ENCODE measurements at regions not wholly inside any gene's neighbourhood (a gene's known extent, or its start where the extent isn't known, plus 50 kb on each side); places are given as distances from the start of the nearest gene placed in this dataset.
"Not testable (repeated sequence)": the region's sequence is repeated elsewhere in the genome, so short reads cannot be mapped to it uniquely, and the experiment has no call there.

GRCh38 chr1:182259229-182259872 lies 132.2 kb downstream of the GLUL start:
- peak; percentile 20 for DNase-seq

- DNase-seq = no peak
Measured at GRCh38 chr1:182257369-182258063, 134.1 kb downstream of the GLUL start.

DNA sequence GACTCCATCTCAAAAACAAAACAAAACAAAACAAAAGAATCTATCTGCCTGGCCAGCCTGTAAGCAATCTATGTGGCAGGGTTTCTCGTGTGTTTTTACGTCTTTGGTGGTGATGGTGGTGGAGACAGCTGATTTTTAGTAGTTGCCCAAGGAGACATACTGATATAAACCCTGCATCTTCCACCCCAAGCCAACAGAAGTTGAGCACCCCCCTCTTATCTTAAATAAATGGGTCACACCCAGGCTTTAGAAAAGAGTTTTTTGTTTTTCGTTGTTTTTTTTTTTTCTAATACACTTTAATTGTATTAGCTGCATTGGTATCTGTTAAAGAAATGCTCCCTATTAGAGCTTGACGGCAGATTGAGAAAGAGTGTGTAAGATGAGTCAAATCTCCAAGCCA lies 134.7 kb downstream of the GLUL start:
- no peak for DNase-seq

DNA sequence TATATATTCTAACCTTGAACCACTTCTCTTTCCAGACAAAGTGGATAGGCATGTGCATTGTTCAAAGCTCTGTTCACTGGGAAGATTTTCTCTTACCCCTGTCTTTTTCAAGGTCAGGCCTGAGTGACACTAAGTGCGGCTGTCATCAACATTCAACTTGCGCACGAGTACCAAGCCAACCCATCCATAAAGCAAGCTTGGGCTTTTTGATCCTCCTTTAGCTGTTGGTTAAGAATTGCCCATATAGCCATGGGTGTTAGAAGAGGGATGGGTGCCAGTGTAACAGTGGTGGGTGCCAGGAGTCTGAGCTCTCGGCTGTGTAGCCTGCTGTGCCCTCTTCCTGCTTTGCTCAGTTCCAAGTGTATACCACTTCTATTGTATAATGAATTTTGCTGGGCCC lies 136.1 kb downstream of the GLUL start:
- no peak for DNase-seq

DNA sequence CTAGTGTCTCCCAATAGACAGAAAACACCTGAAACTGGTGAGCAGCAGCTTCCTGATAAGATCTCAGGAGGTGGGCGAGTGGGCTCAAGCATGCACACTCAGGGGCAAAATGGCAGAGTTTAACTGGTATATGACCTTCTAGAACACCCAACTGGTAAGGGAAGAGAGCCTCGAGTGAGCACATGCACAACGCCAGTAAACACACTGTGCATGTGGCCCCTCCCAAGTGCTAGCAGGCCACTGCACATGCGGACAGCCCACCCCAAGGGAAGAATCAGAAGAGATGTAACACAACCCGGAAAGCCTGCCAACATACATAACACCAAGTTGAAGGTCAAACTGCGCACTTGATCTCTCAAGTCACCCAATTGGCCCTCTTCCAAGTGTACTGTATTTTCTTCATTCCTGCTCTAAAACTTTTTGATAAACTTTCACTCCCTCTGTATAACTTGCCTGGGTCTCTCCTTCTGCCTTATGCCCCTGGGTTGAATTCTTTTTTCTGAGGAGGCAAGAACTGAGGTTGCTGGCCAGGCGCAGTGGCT lies 138.2 kb downstream of the GLUL start:
- no peak for DNase-seq

DNA sequence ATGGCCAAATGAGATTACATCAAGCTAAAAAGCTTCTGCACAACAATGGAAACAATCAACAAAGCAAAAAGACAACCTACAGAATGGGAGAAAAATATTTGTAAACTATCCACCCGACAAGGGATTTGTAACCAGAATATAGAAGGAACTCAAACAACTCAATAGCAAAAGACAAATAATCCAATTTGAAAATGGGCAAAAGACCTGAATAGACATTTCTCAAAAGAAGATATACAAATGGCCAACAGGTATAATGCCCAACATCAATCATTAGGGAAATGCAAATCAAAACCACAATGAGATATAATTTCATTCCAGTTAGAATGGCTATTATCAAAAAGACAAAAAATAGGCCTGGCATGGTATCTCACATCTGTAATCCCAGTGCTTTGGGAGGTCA lies 140.0 kb downstream of the GLUL start:
- DNase-seq = no peak

DNA sequence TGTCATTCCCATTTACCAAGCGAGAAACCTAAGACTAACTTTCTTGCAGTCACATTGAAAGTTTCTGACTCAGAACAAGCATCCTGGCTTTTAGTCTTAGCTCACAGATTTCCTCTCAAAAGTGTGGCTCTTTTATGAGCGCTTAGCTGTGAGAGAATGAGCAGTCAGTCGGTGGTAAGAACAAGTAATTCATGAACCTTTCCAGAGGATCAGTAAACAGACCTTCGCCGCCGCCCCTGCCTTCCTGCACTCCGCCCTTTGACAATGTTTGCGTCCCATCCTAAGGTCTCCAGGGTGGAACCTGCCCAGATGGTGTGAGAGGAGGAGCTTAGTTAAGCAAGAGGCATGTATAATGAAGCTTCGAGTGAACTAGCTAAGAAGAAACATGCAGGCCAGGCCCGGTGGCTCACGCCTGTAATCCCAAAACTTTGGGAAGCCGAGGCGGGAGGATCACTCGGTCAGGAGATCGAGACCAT lies 142.4 kb downstream of the GLUL start:
- no peak for DNase-seq

- no peak for DNase-seq
Measured at GRCh38 chr1:182248721-182249120, 142.9 kb downstream of the GLUL start.

GRCh38 chr1:182247813-182248212 lies 143.8 kb downstream of the GLUL start:
- DNase-seq = not testable (repeated sequence)

- no peak for DNase-seq
Measured at GRCh38 chr1:182246783-182247182, 144.8 kb downstream of the GLUL start.

GRCh38 chr1:182245040-182245439 lies 146.6 kb downstream of the GLUL start:
- no peak for DNase-seq

DNA sequence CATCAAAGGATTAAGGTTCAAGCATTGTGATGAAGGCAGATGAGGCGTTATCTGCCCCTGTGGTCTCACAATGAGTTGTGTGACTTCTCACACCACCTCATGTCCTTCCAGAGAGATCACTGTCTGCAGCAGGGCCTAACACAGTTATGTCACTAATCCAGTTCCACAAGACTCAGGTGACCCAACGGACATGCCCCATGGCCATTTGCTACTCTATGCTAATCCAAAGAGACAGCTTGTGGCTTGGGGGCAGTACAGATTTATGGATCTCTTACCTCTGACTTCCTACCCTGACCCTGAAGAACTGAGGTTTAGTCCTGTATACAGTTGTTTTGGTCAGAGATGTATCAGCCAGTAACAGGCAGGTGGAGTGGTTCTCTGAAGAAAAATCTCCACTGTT lies 147.1 kb downstream of the GLUL start:
- DNase-seq = no peak

DNA sequence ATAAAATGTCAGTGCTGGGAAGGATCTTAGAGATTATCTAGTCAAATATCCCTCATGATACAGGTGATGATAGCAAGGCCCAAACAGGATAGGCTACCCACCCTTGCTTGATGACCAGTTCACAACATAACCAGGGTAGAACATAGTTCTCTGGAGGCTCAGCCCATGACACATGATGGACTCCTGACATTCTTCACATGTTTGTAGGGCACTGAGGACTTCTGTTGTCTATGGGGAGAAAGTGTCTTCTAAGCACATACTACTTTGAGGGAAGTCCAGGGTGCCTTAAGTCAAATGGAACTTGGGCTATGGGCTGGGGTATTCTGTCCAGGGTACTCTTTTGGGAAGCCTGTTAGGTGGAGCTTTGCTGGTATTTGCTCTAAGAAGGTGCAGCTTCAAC lies 148.9 kb downstream of the GLUL start:
- DNase-seq = no peak

GRCh38 chr1:182240085-182240484 lies 151.5 kb downstream of the GLUL start:
- DNase-seq = no peak

GRCh38 chr1:182238421-182238820 lies 153.2 kb downstream of the GLUL start:
- no peak for DNase-seq

- no peak for DNase-seq
Measured at GRCh38 chr1:182237329-182237728, 154.3 kb downstream of the GLUL start.

DNA sequence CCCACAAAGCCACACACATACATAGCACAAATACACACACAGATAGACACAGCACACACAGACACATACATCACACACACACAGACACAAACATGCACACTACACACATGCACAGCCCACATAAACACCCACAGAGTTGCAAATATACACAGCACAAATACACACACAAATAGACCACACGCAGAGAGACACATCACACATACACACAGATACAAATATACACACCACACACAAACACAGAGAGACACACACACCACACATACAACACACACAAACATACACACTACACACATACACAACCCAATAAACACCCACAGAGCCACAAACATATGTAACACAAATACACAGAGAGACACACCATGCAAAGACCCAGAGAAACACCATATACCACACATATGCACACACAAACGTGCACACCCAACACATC lies 154.9 kb downstream of the GLUL start:
- DNase-seq = no peak

DNA sequence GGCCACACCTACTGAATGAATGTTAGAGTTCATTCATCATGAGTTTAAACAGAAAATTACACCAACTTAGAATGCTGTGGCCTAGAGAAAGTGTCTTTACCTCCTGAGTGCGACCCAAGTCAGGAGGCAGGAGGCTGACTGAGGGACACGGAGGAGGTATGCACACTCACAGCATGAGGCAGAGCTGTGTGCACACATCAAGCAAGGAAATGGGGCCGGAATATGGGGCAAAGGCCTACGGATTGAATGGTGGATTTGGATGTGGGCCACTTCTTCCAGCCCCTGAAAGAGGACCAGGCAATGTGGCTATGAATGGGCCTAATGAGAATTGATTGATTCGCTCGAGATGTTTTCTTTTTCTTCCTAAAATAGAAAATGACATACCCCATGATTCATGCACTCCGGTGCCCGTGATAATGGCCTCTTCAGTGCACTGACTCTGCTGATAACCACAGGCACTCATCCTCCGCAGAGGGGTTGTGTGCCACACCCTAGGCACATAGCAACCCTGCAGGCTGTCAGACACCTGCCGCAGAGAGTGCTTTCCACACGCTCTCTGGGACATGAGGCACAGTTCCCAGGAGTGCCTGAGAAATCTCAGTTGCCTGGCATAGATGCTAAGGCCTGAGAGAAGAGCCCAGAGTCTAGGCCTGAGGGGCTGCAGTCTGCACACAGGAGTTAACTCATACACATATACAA lies 155.5 kb downstream of the GLUL start:
- DNase-seq = no peak

GRCh38 chr1:182235604-182235951 lies 156.0 kb downstream of the GLUL start:
- DNase-seq = no peak

- DNase-seq = no peak
Measured at GRCh38 chr1:182229921-182230491, 161.6 kb downstream of the GLUL start.

DNA sequence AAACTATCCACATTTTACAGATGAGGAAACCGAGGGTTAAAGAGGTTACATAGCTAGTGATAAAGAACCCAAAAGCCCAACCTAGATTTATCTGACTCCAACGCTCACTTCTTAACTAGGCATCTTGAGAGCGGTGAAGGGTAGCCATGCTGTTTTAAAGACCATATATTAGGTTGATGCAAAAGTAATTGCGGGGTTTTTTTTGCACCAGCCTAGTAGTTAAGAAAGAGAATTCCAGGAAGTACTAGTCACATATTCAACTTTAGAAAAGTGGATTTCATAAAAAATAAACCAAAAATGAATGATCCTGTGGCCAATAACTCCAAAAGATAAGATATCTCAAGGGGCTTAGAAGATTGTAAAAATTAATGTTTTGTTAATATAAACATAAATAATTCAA lies 162.1 kb downstream of the GLUL start:
- no peak for DNase-seq

DNA sequence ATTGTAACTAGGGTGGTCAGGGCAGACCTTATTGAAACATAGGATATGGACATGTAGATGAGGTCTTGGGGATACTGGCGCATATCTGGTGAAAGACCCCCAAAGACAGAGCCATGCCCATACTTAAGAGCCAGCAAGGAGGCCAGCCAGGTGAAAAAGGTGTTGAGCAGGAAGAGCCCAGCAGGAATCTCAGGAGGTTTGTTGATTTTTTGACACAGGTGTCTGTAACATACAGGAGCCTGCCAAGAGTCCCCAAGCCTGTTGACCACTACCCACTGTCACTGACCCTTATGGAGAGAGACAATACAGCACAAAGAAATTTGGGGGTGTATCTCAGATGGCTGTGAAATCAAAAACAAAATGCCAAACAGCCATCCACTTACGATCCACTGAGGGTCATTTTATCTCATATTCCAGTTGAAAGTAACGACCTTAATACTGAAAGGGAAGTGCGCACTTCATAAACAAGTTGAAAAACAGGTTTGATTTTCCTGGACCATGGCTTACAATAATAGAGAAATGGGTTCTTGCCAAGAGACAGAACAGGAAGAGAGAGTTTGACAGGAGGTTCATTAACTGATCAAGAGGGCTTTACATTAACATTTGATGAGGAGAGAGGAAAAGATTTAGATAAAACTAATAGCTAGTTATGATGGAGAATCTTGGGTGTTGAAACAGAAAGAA lies 163.6 kb downstream of the GLUL start:
- no peak for DNase-seq

DNA sequence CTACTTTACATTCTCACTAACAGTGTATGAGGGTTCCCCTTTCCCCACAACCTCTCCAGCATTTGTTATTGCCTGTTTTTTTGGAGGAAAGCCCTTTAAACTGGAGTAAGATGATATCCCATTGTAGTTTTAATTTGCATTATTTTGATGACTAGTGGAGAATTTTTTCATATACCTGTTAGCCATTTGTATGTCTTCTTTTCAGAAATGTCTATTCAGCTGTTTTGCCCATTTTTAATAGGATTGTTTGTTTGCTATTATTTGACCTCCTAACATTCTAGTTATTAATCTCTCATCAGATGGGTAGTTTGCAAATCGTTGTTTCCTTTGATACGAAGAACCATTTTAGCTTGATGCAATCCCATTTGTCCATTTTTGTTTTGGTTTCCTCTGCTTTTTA lies 165.0 kb downstream of the GLUL start:
- no peak for DNase-seq

Data from effector CD4-positive, alpha-beta T cell (primary cell).